ENCODE measurements at regions not wholly inside any gene's neighbourhood (a gene's known extent, or its start where the extent isn't known, plus 50 kb on each side); places are given as distances from the start of the nearest gene placed in this dataset.

GRCh38 chr12:92539976-92540781 is 162.6 kb upstream of the PLEKHG7 start:
- intact Hi-C loops (cut with micrococcal nuclease), result loop anchor here (1.0 kb wide), 4 partner anchors 16 to 137 kb away; no protein-coding TSS in a partner anchor

- intact Hi-C loops (cut with micrococcal nuclease), result loop anchor here (1.0 kb wide), 2 partner anchors 34 to 136 kb away; no protein-coding TSS in a partner anchor
Observed at GRCh38 chr12:92539110-92539749, 163.6 kb upstream of the PLEKHG7 start.

- intact Hi-C loops (cut with micrococcal nuclease), result no loop called here
Observed at GRCh38 chr12:92537290-92537960, 165.4 kb upstream of the PLEKHG7 start.

- intact Hi-C loops (cut with micrococcal nuclease), result no loop called here
Observed at GRCh38 chr12:92535961-92536360, 166.8 kb upstream of the PLEKHG7 start.

GRCh38 chr12:92533280-92533890 is 169.4 kb upstream of the PLEKHG7 start:
- intact Hi-C loops (cut with micrococcal nuclease), result no loop called here

- intact Hi-C loops (cut with micrococcal nuclease), result no loop called here
Observed at GRCh38 chr12:92530706-92531105, 172.1 kb upstream of the PLEKHG7 start.

- intact Hi-C loops (cut with micrococcal nuclease), result no loop called here
Observed at GRCh38 chr12:92529944-92530343, 172.8 kb upstream of the PLEKHG7 start.

GRCh38 chr12:92528586-92528985 is 174.2 kb upstream of the PLEKHG7 start:
- intact Hi-C loops (cut with micrococcal nuclease), result no loop called here

- intact Hi-C loops (cut with micrococcal nuclease), result no loop called here
Observed at GRCh38 chr12:92528097-92528496, 174.7 kb upstream of the PLEKHG7 start.

GRCh38 chr12:92524489-92524888 is 178.3 kb upstream of the PLEKHG7 start:
- intact Hi-C loops (cut with micrococcal nuclease), result no loop called here

- intact Hi-C loops (cut with micrococcal nuclease), result no loop called here
Observed at GRCh38 chr12:92520511-92520910, 182.3 kb upstream of the PLEKHG7 start.

- intact Hi-C loops (cut with micrococcal nuclease), result no loop called here
Observed at GRCh38 chr12:92519284-92519683, 183.5 kb upstream of the PLEKHG7 start.

GRCh38 chr12:92518071-92518470 is 184.7 kb upstream of the PLEKHG7 start:
- intact Hi-C loops (cut with micrococcal nuclease), result no loop called here

- intact Hi-C loops (cut with micrococcal nuclease), result loop anchor here (1.0 kb wide), 1 partner anchor 10 kb away; no protein-coding TSS in a partner anchor
Observed at GRCh38 chr12:92516277-92516600, 186.6 kb upstream of the PLEKHG7 start.

- intact Hi-C loops (cut with micrococcal nuclease), result loop anchor here (2.0 kb wide), 1 partner anchor 14 kb away; no protein-coding TSS in a partner anchor
Observed at GRCh38 chr12:92513231-92513730, 189.5 kb upstream of the PLEKHG7 start.

GRCh38 chr12:92511786-92512185 is 191.0 kb upstream of the PLEKHG7 start:
- intact Hi-C loops (cut with micrococcal nuclease), result loop anchor here (2.0 kb wide), 1 partner anchor 15 kb away; no protein-coding TSS in a partner anchor

- intact Hi-C loops (cut with micrococcal nuclease), result loop anchor here (5.0 kb wide), 1 partner anchor 1127 kb away; no protein-coding TSS in a partner anchor
Observed at GRCh38 chr12:92509156-92509738, 193.5 kb upstream of the PLEKHG7 start.

- intact Hi-C loops (cut with micrococcal nuclease), result loop anchor here (1.0 to 5.0 kb wide), 2 partner anchors 9 to 1125 kb away; no protein-coding TSS in a partner anchor
Observed at GRCh38 chr12:92506891-92507290, 195.9 kb upstream of the PLEKHG7 start.

GRCh38 chr12:92506460-92506859 is 196.3 kb upstream of the PLEKHG7 start:
- intact Hi-C loops (cut with micrococcal nuclease), result loop anchor here (1.0 to 5.0 kb wide), 2 partner anchors 10 to 1124 kb away; no protein-coding TSS in a partner anchor
